Fibroblast of skin of left quadriceps (primary cell): ENCODE measurements at regions not wholly inside any gene's neighbourhood (a gene's known extent, or its start where the extent isn't known, plus 50 kb on each side); places are given as distances from the start of the nearest gene placed in this dataset.
"Not testable (repeated sequence)": the region's sequence is repeated elsewhere in the genome, so short reads cannot be mapped to it uniquely, and the experiment has no call there.

ENCODE experiments used
- DNase-seq, 2 experiments: peaks; one replicate each; pipeline ENCODE4 v3.0.0-alpha.2; 2013; ENCODE audit warnings: low read depth in 2 of 2

GRCh38 chr16:48680881-48681280, 70.9 kb upstream of the N4BP1 start:
- no peak for DNase-seq

- no peak for DNase-seq
These were observed 66.9 kb upstream of the N4BP1 start for GRCh38 chr16:48676836-48677235.

- DNase-seq: not testable (repeated sequence)
These were observed 58.2 kb upstream of the N4BP1 start for GRCh38 chr16:48668184-48668583.

- DNase-seq: no peak
These were observed 50.0 kb upstream of the N4BP1 start for GRCh38 chr16:48659940-48660339.
